Adrenal gland (tissue), 5 donors: ENCODE measurements at regions not wholly inside any gene's neighbourhood (a gene's known extent, or its start where the extent isn't known, plus 50 kb on each side); places are given as distances from the start of the nearest gene placed in this dataset.

Experiments
- POLR2A ChIP-seq, 2 donors: fragments of 450-650 bp; IDR thresholded peaks; one replicate each; pipeline ENCODE4 v1.6.1; 2017; ENCODE audit warnings: antibody characterized with exemption in 2 of 2, mild to moderate bottlenecking in 2 of 2, moderate library complexity in 1 of 2
- TF ChIP-seq, protein P1 (sequence below), 6 experiments: fragments of 450-650 bp in 4 of 6; fragments of 200-600 bp in 2 of 6; sonication (generic) in 1 of 6; IDR thresholded peaks; 1 replicate in 5 of 6; 2 replicates in 1 of 6; pipeline versions ENCODE4 v1.5.1 to v1.8.0; 2016 to 2021; ENCODE audit warnings: antibody characterized with exemption in 6 of 6, mild to moderate bottlenecking in 2 of 6, moderate library complexity in 1 of 6
- donor health status: DM: no; HTN: no; CAD: no.

DNA sequence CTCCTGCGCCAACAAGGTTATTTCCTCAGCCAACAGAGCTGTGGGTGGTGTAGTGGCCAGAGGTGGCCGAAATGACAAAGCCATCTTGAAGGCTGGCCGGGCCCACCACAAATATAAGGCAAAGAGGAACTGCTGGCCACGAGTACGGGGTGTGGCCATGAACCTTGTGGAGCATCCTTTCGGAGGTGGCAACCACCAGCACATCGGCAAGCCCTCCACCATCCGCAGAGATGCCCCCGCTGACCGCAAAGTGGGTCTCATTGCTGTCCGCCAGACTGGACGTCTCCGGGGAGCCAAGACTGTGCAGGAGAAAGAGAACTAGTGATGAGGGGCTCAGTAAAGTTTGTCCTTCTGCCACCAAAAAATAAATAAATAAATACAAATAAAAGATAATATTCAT, 481.4 kb upstream of the NAALADL2 start:
- TF ChIP-seq, protein P1, sequence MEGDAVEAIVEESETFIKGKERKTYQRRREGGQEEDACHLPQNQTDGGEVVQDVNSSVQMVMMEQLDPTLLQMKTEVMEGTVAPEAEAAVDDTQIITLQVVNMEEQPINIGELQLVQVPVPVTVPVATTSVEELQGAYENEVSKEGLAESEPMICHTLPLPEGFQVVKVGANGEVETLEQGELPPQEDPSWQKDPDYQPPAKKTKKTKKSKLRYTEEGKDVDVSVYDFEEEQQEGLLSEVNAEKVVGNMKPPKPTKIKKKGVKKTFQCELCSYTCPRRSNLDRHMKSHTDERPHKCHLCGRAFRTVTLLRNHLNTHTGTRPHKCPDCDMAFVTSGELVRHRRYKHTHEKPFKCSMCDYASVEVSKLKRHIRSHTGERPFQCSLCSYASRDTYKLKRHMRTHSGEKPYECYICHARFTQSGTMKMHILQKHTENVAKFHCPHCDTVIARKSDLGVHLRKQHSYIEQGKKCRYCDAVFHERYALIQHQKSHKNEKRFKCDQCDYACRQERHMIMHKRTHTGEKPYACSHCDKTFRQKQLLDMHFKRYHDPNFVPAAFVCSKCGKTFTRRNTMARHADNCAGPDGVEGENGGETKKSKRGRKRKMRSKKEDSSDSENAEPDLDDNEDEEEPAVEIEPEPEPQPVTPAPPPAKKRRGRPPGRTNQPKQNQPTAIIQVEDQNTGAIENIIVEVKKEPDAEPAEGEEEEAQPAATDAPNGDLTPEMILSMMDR (IDR thresholded peaks at IDR 0.05) = no peak
- no peak for TF ChIP-seq POLR2A (IDR thresholded peaks at IDR 0.05)
